NB4 (cell line): ENCODE measurements at regions not wholly inside any gene's neighbourhood (a gene's known extent, or its start where the extent isn't known, plus 50 kb on each side); places are given as distances from the start of the nearest gene placed in this dataset.

Experiments used
- TF ChIP-seq, protein P1 (sequence below): IDR thresholded peaks from 2 replicates; pipeline ENCODE4 v1.6.1; 2011; ENCODE audit warnings: low read depth, low read length
- TF ChIP-seq, protein P2 (sequence below): IDR thresholded peaks from one replicate; pipeline ENCODE4 v1.5.1; 2012; ENCODE audit warnings: low read depth, low read length

DNA sequence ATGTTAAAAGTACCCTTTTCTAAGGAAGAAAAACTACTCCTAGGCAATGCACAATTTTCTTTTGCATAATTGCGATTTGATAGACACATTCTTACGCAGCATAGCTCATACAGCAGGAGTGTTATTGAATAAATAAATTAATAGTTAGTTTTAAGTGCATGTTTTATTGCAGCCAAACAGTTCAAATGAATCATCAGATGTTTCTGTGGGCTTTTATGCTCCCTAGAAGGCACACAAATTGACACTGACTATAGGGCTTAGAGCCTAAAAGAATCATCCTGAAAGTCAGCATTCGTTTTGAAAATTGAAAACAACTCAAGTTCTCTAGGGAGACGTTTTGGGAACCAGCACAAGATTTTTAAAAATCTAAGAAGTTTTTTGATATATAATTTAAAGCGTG, 411.9 kb downstream of the HLX start:
- TF ChIP-seq, protein P1, sequence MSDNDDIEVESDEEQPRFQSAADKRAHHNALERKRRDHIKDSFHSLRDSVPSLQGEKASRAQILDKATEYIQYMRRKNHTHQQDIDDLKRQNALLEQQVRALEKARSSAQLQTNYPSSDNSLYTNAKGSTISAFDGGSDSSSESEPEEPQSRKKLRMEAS: no peak
- TF ChIP-seq, protein P2, sequence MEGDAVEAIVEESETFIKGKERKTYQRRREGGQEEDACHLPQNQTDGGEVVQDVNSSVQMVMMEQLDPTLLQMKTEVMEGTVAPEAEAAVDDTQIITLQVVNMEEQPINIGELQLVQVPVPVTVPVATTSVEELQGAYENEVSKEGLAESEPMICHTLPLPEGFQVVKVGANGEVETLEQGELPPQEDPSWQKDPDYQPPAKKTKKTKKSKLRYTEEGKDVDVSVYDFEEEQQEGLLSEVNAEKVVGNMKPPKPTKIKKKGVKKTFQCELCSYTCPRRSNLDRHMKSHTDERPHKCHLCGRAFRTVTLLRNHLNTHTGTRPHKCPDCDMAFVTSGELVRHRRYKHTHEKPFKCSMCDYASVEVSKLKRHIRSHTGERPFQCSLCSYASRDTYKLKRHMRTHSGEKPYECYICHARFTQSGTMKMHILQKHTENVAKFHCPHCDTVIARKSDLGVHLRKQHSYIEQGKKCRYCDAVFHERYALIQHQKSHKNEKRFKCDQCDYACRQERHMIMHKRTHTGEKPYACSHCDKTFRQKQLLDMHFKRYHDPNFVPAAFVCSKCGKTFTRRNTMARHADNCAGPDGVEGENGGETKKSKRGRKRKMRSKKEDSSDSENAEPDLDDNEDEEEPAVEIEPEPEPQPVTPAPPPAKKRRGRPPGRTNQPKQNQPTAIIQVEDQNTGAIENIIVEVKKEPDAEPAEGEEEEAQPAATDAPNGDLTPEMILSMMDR: no peak
